ENCODE measurements at regions not wholly inside any gene's neighbourhood (a gene's known extent, or its start where the extent isn't known, plus 50 kb on each side); places are given as distances from the start of the nearest gene placed in this dataset.

- TF ChIP-seq POLR2AphosphoS5 (IDR thresholded peaks at IDR 0.05) = no peak
- TF ChIP-seq RAD21 (conservative IDR thresholded peaks at IDR 0.05) = no peak
- no peak for TF ChIP-seq MXI1 (conservative IDR thresholded peaks at IDR 0.05; ENCODE audit: poor library complexity, severe bottlenecking)
- TF ChIP-seq EP300 (conservative IDR thresholded peaks at IDR 0.05; ENCODE audit: poor library complexity, severe bottlenecking) = no peak
- TF ChIP-seq CTCF (IDR thresholded peaks at IDR 0.05; ENCODE audit: poor library complexity, severe bottlenecking) = no peak
- TF ChIP-seq REST (IDR thresholded peaks at IDR 0.05; ENCODE audit: borderline replicate concordance) = no peak
- TF ChIP-seq EZH2 (IDR thresholded peaks at IDR 0.05; ENCODE audit: borderline replicate concordance, insufficient read depth, low read length, poor library complexity, severe bottlenecking) = no peak
- no peak for TF ChIP-seq SMC3 (conservative IDR thresholded peaks at IDR 0.05; ENCODE audit: poor library complexity)
- TF ChIP-seq TAF1 (IDR thresholded peaks at IDR 0.05; ENCODE audit: low read depth) = no peak
These were observed 121.3 kb upstream of the IL12A start for GRCh38 chr3:159867372-159867771.

DNA sequence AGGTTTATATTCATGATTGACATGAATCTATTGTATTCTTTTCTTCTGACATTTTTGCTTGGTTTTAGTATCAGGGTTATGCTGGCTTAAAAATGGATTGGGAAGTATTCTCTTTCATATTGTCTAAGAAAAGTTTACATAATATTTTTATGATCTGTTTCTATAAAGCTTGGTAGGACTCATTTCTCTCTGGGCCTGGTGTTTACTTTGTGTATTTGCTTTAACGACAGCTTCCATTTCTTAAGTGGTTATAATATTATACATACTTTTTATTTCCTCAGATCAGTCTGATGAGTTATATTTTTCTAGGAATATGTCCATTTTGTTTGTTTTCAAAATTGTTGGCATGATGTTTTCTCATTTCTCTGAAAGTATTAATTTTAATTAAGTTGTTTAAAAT is 117.9 kb upstream of the IL12A start:
- Histone ChIP-seq H3K27ac (ENCODE audit: low read length) (no peak overlapping the region), H3K27me3 (ENCODE audit: insufficient read depth, low read depth, low read length) (no peaks in the 10 kb centered on the region), H3K9me2 (ENCODE audit: insufficient read depth, low read length) (no peaks in the 10 kb centered on the region), H3F3A (ENCODE audit: insufficient read depth, low read length, poor library complexity, severe bottlenecking) (no peaks in the 10 kb centered on the region), H3K36me3 (ENCODE audit: insufficient read depth, low read length) (no peaks in the 10 kb centered on the region), H2AFZ (ENCODE audit: low read depth, low read length) (no peak overlapping the region), H4K20me1 (ENCODE audit: insufficient read depth) (no peaks in the 10 kb centered on the region), H3K4me2 (ENCODE audit: low read length) (no peak overlapping the region), H3K9ac (ENCODE audit: low read length) (no peak overlapping the region), H3K79me2 (replicated peaks; ENCODE audit: insufficient read depth, low read length) (peaks cover 16% of the 10 kb centered on the region), H3K4me3 (ENCODE audit: low read length) (no peak overlapping the region), H3K9me3 (ENCODE audit: low read length) (no peaks in the 10 kb centered on the region)
- TF ChIP-seq MXI1 (conservative IDR thresholded peaks at IDR 0.05; ENCODE audit: poor library complexity, severe bottlenecking) = no peak
- TF ChIP-seq EP300 (conservative IDR thresholded peaks at IDR 0.05; ENCODE audit: poor library complexity, severe bottlenecking) = no peak
- no peak for TF ChIP-seq SMC3 (conservative IDR thresholded peaks at IDR 0.05; ENCODE audit: poor library complexity)
- no peak for TF ChIP-seq REST (IDR thresholded peaks at IDR 0.05; ENCODE audit: borderline replicate concordance)
- TF ChIP-seq RAD21 (conservative IDR thresholded peaks at IDR 0.05) = no peak
- TF ChIP-seq TAF1 (IDR thresholded peaks at IDR 0.05; ENCODE audit: low read depth) = no peak
- no peak for TF ChIP-seq EZH2 (IDR thresholded peaks at IDR 0.05; ENCODE audit: borderline replicate concordance, insufficient read depth, low read length, poor library complexity, severe bottlenecking)
- no peak for TF ChIP-seq POLR2AphosphoS5 (IDR thresholded peaks at IDR 0.05)
- TF ChIP-seq CTCF (IDR thresholded peaks at IDR 0.05; ENCODE audit: poor library complexity, severe bottlenecking) = no peak

More at GRCh38 chr3:159867372-159867771, 121.3 kb upstream of the IL12A start:
- H3K27me3 ChIP-seq (ENCODE audit: insufficient read depth, low read depth, low read length) = no peaks in the 10 kb centered on the region
- H3K4me2 ChIP-seq (ENCODE audit: low read length) = no peak overlapping the region
- no peak overlapping the region for H3K9ac ChIP-seq (ENCODE audit: low read length)
- no peaks in the 10 kb centered on the region for H3K9me2 ChIP-seq (ENCODE audit: insufficient read depth, low read length)
- H3K9me3 ChIP-seq (ENCODE audit: low read length) = no peaks in the 10 kb centered on the region
- peaks cover 37% of the 10 kb centered on the region for H3K79me2 ChIP-seq (replicated peaks; ENCODE audit: insufficient read depth, low read length)
- no peak overlapping the region for H3K4me3 ChIP-seq (ENCODE audit: low read length)
- no peak overlapping the region for H3K27ac ChIP-seq (ENCODE audit: low read length)
- no peaks in the 10 kb centered on the region for H3K36me3 ChIP-seq (ENCODE audit: insufficient read depth, low read length)
- no peak overlapping the region for H2AFZ ChIP-seq (ENCODE audit: low read depth, low read length)
- H3F3A ChIP-seq (ENCODE audit: insufficient read depth, low read length, poor library complexity, severe bottlenecking) = no peaks in the 10 kb centered on the region
- H4K20me1 ChIP-seq (ENCODE audit: insufficient read depth) = no peaks in the 10 kb centered on the region

Data from neural cell (in vitro differentiated cells).